A673 (cell line): ENCODE measurements at regions not wholly inside any gene's neighbourhood (a gene's known extent, or its start where the extent isn't known, plus 50 kb on each side); places are given as distances from the start of the nearest gene placed in this dataset.

Experiments
- BruUV-seq: library from RNA; stranded (reverse); fragments of 400-500 nt; replicated peaks from 2 replicates; lab custom pipeline; 2021; lab: Mats Ljungman, UMichigan
- CTCF ChIA-PET: fragments of 300-600 bp; sonication (Branson Sonifier 250); formaldehyde crosslinking; loops from one replicate; lab custom pipeline; 2022; ENCODE audit warnings: antibody characterized with exemption; lab: Charles Lee
- POLR2A ChIA-PET: fragments of 300-600 bp; sonication (Branson Sonifier 250); formaldehyde crosslinking; loops from one replicate; lab custom pipeline; 2022; ENCODE audit warnings: antibody characterized with exemption; ENCODE audit not compliant: low non-redundant PET; lab: Charles Lee
- DNase-seq: peaks from one replicate; pipeline ENCODE4 v3.0.0-alpha.2; 2015; ENCODE audit warnings: low spot score
- H3K27ac ChIP-seq: fragments of 200-600 bp; sonication (generic); 2 replicates; pipeline ENCODE4 v1.5.1; 2016; ENCODE audit warnings: mixed run types, low read depth, mild to moderate bottlenecking, mixed read lengths, antibody characterized with exemption, low read length; ENCODE audit not compliant: poor library complexity, severe bottlenecking
- H3K27me3 ChIP-seq: fragments of 200-600 bp; sonication (generic); replicated peaks from 2 replicates; pipeline ENCODE4 v1.6.1; 2017; ENCODE audit warnings: mixed run types, low read depth, mild to moderate bottlenecking, mixed read lengths, antibody characterized with exemption, low read length; ENCODE audit not compliant: insufficient read depth, poor library complexity
- H3K36me3 ChIP-seq: fragments of 200-600 bp; sonication (generic); 2 replicates; pipeline ENCODE4 v1.6.1; 2016; ENCODE audit warnings: mixed run types, mild to moderate bottlenecking, mixed read lengths, antibody characterized with exemption, low read length; ENCODE audit not compliant: insufficient read depth, poor library complexity, severe bottlenecking
- H3K4me1 ChIP-seq: fragments of 200-600 bp; sonication (generic); 2 replicates; pipeline ENCODE4 v1.6.1; 2017; ENCODE audit warnings: mixed run types, mild to moderate bottlenecking, mixed read lengths, antibody characterized with exemption, low read length; ENCODE audit not compliant: insufficient read depth, poor library complexity, severe bottlenecking
- H3K4me3 ChIP-seq: fragments of 200-600 bp; sonication (generic); 2 replicates; pipeline ENCODE4 v1.5.1; 2016; ENCODE audit warnings: low read depth, mixed run types, mild to moderate bottlenecking, mixed read lengths, low read length; ENCODE audit not compliant: poor library complexity, severe bottlenecking
- H3K9me3 ChIP-seq: fragments of 200-600 bp; sonication (generic); 2 replicates; pipeline ENCODE4 v1.6.1; 2016; ENCODE audit warnings: mixed run types, low read depth, mild to moderate bottlenecking, mixed read lengths, antibody characterized with exemption, low read length; ENCODE audit not compliant: poor library complexity, severe bottlenecking
- CTCF ChIP-seq: fragments of 300-800, 200-600 bp; sonication (generic); conservative IDR thresholded peaks from 2 replicates; pipeline ENCODE4 v1.5.1; 2017; ENCODE audit warnings: low read depth, mild to moderate bottlenecking, antibody characterized with exemption, low read length, moderate library complexity, mixed read lengths
- EZH2 ChIP-seq: fragments of 200-600 bp; sonication (generic); IDR thresholded peaks from 2 replicates; pipeline ENCODE4 v1.6.1; 2017; ENCODE audit warnings: borderline replicate concordance, low read depth, mild to moderate bottlenecking, mixed read lengths, antibody characterized with exemption, low read length; ENCODE audit not compliant: poor library complexity, severe bottlenecking
- intact Hi-C: fragments of 100-400 bp; cut with micrococcal nuclease; formaldehyde crosslinking; loops from one replicate; pipeline ENCODE4 v1.10.0; 2022; ENCODE audit not compliant: unreplicated experiment

GRCh38 chr20:24785141-24786110, 163.6 kb upstream of the CST7 start:
- CTCF ChIA-PET, result no interaction called here
- Histone ChIP-seq H3K9me3 (no peaks in the 10 kb centered on the region), H3K27me3 (no peaks in the 10 kb centered on the region), H3K27ac (no peak overlapping the region), H3K36me3 (no peaks in the 10 kb centered on the region), H3K4me3 (no peak overlapping the region), H3K4me1 (peaks cover 14% of the 10 kb centered on the region)
- no TSS peak for BruUV-seq
- no peak for DNase-seq
- POLR2A ChIA-PET, result interaction anchor here (0.6 kb wide), 1 partner anchor 76 kb away, joined by 4 read pairs; no protein-coding TSS in a partner anchor
- TF ChIP-seq CTCF, result no peak
- no peak for TF ChIP-seq EZH2
- intact Hi-C loops, result loop anchor here (10.0 kb wide), 1 partner anchor 311 kb away; no protein-coding TSS in a partner anchor

DNA sequence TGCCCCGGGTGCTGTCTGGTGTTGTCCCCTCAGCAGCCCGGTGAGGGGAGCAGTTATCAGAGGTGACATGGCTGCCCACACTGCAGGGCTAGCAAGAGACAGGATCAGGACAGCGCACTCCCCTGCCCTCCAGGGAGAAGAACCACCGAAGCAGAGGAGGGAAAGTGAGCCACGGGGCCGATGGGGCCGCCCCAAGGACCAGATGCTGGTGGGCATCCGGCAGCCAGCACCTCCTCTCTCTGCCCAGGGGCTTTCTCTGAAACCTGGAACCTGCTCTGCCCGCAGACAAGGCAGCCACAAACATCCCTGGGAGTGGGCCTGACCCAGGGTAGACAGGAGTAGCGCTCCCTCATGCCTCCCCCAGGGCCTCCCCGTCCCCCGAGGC, 163.0 kb upstream of the CST7 start:
- intact Hi-C loops, result loop anchor here (10.0 kb wide), 1 partner anchor 311 kb away; no protein-coding TSS in a partner anchor
- CTCF ChIA-PET, result no interaction called here
- BruUV-seq, result no TSS peak
- no peak overlapping the region for H3K4me3 ChIP-seq
- peaks cover 7% of the 10 kb centered on the region for H3K4me1 ChIP-seq
- H3K9me3 ChIP-seq, result no peaks in the 10 kb centered on the region
- POLR2A ChIA-PET, result no interaction called here
- no peak for DNase-seq
- no peaks in the 10 kb centered on the region for H3K36me3 ChIP-seq
- no peak for TF ChIP-seq CTCF
- TF ChIP-seq EZH2, result no peak
- H3K27ac ChIP-seq, result no peak overlapping the region
- H3K27me3 ChIP-seq, result no peaks in the 10 kb centered on the region

DNA sequence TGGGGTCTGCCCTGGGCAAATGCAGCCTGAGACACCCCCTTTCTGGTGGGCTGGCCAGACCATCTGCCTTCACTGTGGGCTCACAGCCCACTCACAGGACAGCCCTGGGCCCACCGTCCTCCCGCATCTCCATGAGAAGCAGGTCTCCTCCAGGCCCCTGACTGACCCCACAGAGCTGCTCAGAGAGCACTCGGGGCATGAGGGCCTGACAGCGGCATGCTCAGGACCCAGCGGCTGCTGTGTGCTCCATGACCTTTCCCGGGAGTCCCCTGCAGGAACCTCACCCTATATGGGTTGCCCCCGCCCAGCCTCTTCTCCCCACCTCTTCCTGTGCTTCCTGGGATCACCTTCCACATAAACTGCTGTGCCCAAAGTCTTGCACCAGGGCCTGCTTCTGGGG, 162.4 kb upstream of the CST7 start:
- intact Hi-C loops, result loop anchor here (10.0 kb wide), 1 partner anchor 312 kb away; no protein-coding TSS in a partner anchor
- H3K36me3 ChIP-seq, result no peaks in the 10 kb centered on the region
- H3K27me3 ChIP-seq, result no peaks in the 10 kb centered on the region
- H3K27ac ChIP-seq, result no peak overlapping the region
- no peaks in the 10 kb centered on the region for H3K9me3 ChIP-seq
- ChIA-PET POLR2A (no interaction called here), CTCF (no interaction called here)
- no peak overlapping the region for H3K4me3 ChIP-seq
- peaks cover 1% of the 10 kb centered on the region for H3K4me1 ChIP-seq
- TF ChIP-seq EZH2, result no peak
- no peak for TF ChIP-seq CTCF
- no TSS peak for BruUV-seq
- DNase-seq, result no peak
